ENCODE measurements at regions not wholly inside any gene's neighbourhood (a gene's known extent, or its start where the extent isn't known, plus 50 kb on each side); places are given as distances from the start of the nearest gene placed in this dataset.

DNA sequence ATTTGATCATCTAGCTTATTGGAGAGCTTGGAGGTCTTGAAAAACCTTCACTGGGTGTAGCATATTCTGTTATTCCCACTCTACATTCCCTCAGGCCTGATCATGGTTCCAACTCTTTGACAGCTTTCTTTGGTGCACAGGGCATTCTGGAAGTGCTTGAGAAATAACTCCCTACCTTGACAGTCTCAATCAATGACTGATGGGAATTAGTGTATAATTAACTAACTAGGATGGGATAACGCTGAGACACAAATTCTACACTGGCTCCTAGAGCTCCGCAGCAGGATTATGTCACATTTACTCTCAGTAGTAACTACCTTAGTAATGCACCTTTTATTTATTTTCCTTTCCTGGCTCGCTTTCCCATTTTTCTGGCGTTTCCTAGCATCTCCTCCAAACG, 236.4 kb downstream of the MAP2K6 start:
- Histone ChIP-seq H3K36me3 (no peaks in the 10 kb centered on the region), H3K4me3 (no peak overlapping the region), H3K9me3 (no peaks in the 10 kb centered on the region), H3K4me1 (peaks cover 0 to 14% (median 5%) of the 10 kb centered on the region in 3 donors), H3K27ac (no peak overlapping the region), H3K27me3 (no peaks in the 10 kb centered on the region)
- TF ChIP-seq POLR2AphosphoS5 (IDR thresholded peaks at IDR 0.05): no peak
- no peak for TF ChIP-seq CTCF (IDR thresholded peaks at IDR 0.05)
- TF ChIP-seq EP300 (IDR thresholded peaks at IDR 0.05): no peak
- no peak for TF ChIP-seq POLR2A (IDR thresholded peaks at IDR 0.05)
- no peak for ATAC-seq
- WGBS, 2 donors (ENCODE audit: low coverage in 1 of 2): 83 to 89% methylated on average over 5 of the region's 5 CpGs

DNA sequence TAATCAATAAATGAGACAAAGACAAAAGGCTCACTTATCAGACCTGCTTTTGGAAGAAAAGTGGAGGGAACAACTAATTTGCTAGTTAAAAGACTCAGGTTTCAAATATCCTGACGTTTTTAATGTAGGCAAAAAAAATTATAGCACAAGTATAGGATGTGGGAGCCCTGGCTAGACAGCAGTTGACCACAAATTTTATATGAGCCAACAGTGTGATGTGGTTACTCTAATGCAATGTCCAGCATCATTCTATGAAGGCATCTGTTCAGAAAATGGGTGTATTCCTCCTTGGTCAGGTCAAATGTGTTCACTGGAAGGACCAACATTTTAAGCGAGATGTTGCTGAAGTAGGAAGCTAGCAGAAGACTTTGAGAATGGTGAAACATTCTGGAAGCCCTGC, 237.4 kb downstream of the MAP2K6 start:
- no peak overlapping the region for H3K27ac ChIP-seq
- H3K9me3 ChIP-seq: no peaks in the 10 kb centered on the region
- no peak overlapping the region for H3K4me3 ChIP-seq
- WGBS, 2 donors (ENCODE audit: low coverage in 1 of 2): 86 to 89% methylated on average over 2 of the region's 2 CpGs
- TF ChIP-seq EP300 (IDR thresholded peaks at IDR 0.05): no peak
- no peak for TF ChIP-seq POLR2A (IDR thresholded peaks at IDR 0.05)
- no peak for TF ChIP-seq CTCF (IDR thresholded peaks at IDR 0.05)
- TF ChIP-seq POLR2AphosphoS5 (IDR thresholded peaks at IDR 0.05): no peak
- H3K4me1 ChIP-seq: peaks cover 0 to 14% (median 5%) of the 10 kb centered on the region in 3 donors
- H3K36me3 ChIP-seq: no peaks in the 10 kb centered on the region
- ATAC-seq: no peak
- no peaks in the 10 kb centered on the region for H3K27me3 ChIP-seq

GRCh38 chr17:69654981-69655855, 240.7 kb downstream of the MAP2K6 start:
- Histone ChIP-seq H3K36me3 (no peaks in the 10 kb centered on the region), H3K27me3 (no peaks in the 10 kb centered on the region), H3K27ac (peak overlapping the region in 3 of 4 donors; percentile 43 to 64 (median 49)), H3K4me3 (no peak overlapping the region), H3K4me1 (peaks cover 0 to 14% (median 5%) of the 10 kb centered on the region in 3 donors), H3K9me3 (no peaks in the 10 kb centered on the region)
- 31 to 32% methylated on average over 6 to 7 of the region's 8 CpGs for WGBS, 2 donors (ENCODE audit: low coverage in 1 of 2)
- TF ChIP-seq POLR2AphosphoS5 (IDR thresholded peaks at IDR 0.05) (no peak), EP300 (IDR thresholded peaks at IDR 0.05) (no peak), CTCF (IDR thresholded peaks at IDR 0.05) (no peak), POLR2A (IDR thresholded peaks at IDR 0.05) (no peak)
- peak; percentile 65 for ATAC-seq

DNA sequence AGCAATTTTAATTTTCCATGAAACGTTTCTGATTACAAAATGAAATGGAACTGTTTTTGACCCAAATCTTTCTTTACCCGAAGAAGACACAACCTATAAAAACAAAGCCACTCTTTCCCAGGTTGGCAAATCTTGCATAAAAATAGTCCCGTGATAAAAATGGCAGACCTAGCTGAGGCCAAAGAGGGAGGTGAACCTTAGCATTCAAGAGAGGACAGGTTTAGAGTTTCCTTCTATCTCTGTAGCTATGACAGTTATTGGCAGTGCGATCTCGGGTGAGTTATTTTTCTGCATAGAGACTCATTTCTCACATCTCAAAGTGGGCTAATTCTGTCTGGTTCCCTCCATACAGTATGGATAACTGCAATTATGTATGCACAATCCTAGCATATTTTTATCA, 241.4 kb downstream of the MAP2K6 start:
- H3K27ac ChIP-seq: peak overlapping the region in 1 of 4 donors; percentile 49
- no peak for ATAC-seq
- 71 to 77% methylated on average over 5 of the region's 5 CpGs for WGBS, 2 donors (ENCODE audit: low coverage in 1 of 2)
- H3K4me3 ChIP-seq: no peak overlapping the region
- no peaks in the 10 kb centered on the region for H3K27me3 ChIP-seq
- TF ChIP-seq EP300 (IDR thresholded peaks at IDR 0.05) (no peak), POLR2A (IDR thresholded peaks at IDR 0.05) (no peak), POLR2AphosphoS5 (IDR thresholded peaks at IDR 0.05) (no peak), CTCF (IDR thresholded peaks at IDR 0.05) (no peak)
- no peaks in the 10 kb centered on the region for H3K9me3 ChIP-seq
- H3K4me1 ChIP-seq: peaks cover 0 to 14% (median 5%) of the 10 kb centered on the region in 3 donors
- H3K36me3 ChIP-seq: no peaks in the 10 kb centered on the region

Measured in gastroesophageal sphincter (tissue), 4 donors.